ENCODE measurements at regions not wholly inside any gene's neighbourhood (a gene's known extent, or its start where the extent isn't known, plus 50 kb on each side); places are given as distances from the start of the nearest gene placed in this dataset.

- no peak for DNase-seq (ENCODE audit: low read depth)
These were observed 347.8 kb downstream of the MN1 start for GRCh38 chr22:27453725-27454124.

DNA sequence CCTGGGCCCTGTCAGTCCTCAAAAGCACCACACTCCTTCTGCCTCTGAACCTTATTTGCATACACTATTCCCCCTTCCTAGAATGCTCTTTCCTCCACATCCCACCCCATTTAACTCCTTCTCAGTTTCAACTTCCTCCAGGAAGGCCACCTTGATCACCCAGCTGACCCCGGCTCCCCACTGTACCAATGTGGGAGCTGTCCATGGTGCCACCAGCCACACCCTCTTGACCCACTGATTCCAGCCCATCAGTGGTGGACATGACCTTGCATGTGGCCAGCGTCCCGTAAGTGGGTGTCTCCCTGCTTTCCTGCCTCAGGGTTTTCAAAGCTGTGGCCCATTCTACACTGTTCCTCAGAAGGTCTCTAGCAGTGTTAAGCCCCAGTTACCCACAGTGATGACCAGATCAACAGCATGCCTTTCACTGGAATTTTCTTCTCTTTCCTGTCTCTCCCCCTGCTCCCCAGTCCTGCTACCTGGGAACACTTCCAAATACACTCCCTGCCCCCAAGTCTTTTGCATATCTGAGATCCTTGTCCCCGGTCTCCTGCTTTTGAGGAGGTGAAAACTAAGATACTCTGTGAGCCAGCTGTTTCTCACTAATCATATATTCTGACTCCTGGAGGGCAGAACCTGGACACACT lies 346.6 kb downstream of the MN1 start:
- DNase-seq (ENCODE audit: low read depth): no peak

- DNase-seq (ENCODE audit: low read depth): no peak
These were observed 346.0 kb downstream of the MN1 start for GRCh38 chr22:27455526-27455925.

DNA sequence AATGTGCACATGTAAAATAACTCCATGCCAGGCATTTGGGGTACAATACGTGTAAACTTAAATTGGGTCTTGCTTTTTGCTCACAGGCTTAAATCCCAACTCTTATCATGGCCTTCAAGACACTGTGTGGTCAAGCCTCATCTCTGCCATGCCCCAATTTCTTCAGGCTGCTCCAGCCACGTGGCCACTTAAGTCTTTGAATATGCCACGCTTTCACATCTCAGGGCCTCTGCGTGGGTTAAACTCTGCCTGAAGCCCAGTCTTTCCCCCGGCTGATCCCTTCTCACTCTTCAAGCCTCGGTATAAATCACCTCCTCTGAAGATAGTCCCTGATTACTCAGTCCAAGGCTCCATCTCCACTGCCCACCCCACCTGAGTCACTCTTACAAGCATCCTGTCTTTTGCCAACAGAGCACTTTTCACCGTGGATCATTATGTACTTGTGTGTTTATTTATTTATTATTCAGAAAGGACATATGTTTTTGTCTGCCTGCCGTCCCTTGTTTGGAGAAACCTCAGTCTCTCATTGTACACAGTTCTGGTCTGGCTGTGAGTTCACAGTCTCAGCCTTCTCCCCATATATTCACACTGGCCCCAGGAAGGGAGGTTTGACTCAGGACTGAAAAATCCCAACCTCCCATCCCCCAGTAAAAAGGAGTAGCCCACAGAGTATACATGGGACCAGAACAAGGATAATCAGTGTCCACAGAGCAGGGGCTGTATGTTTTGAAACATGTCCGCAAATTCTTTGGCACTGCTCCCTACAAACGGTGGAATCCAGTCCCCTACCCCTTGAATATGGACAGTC lies 344.7 kb downstream of the MN1 start:
- DNase-seq (ENCODE audit: low read depth): no peak

DNA sequence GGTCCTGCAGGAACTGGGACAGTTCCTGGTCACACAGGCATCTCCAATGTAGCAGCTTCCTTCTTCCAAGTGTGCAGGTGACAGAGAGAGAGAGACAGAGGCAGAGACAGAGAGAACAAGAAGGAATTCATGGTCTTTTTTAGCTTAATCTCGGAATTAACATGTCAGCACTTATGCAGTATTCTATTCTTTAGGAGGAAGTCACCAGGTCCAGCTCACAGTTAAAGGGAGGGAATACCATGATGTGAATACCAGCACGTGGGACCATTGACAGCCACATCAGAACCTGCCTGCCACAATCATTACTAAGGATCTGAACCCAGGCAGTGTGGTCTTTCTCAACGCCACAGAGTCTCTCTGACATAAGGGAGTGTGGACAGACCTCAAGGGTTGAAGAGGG lies 341.6 kb downstream of the MN1 start:
- no peak for DNase-seq (ENCODE audit: low read depth)

- no peak for DNase-seq (ENCODE audit: low read depth)
These were observed 340.8 kb downstream of the MN1 start for GRCh38 chr22:27460591-27461347.

- DNase-seq (ENCODE audit: low read depth): no peak
These were observed 340.1 kb downstream of the MN1 start for GRCh38 chr22:27461470-27461869.

- DNase-seq (ENCODE audit: low read depth): no peak
These were observed 339.4 kb downstream of the MN1 start for GRCh38 chr22:27462190-27462589.

GRCh38 chr22:27463121-27463660 lies 338.4 kb downstream of the MN1 start:
- no peak for DNase-seq (ENCODE audit: low read depth)

DNA sequence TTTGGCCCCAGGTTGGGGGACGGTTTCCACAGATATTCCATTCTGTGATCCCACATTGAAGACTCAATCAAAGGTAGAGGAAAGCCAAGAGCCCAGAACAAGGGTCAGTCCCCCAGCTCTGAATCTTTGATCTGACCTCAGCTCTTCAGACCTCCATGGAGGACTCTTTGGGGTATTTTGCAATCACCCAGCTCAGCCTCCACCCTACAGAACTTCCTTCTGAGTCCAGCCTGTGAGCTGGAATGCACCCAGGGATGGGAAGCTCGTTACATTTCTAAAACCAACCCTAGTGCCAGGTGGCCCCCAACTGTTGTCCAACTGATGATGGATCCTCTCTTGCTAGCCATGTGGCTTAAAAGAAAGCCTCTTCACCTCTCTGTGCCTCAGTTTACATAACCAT lies 335.3 kb downstream of the MN1 start:
- no peak for DNase-seq (ENCODE audit: low read depth)

- DNase-seq (ENCODE audit: low read depth): no peak
These were observed 334.6 kb downstream of the MN1 start for GRCh38 chr22:27466778-27467438.

- no peak for DNase-seq (ENCODE audit: low read depth)
These were observed 333.8 kb downstream of the MN1 start for GRCh38 chr22:27467711-27468110.

- DNase-seq (ENCODE audit: low read depth): no peak
These were observed 332.8 kb downstream of the MN1 start for GRCh38 chr22:27468712-27469111.

DNA sequence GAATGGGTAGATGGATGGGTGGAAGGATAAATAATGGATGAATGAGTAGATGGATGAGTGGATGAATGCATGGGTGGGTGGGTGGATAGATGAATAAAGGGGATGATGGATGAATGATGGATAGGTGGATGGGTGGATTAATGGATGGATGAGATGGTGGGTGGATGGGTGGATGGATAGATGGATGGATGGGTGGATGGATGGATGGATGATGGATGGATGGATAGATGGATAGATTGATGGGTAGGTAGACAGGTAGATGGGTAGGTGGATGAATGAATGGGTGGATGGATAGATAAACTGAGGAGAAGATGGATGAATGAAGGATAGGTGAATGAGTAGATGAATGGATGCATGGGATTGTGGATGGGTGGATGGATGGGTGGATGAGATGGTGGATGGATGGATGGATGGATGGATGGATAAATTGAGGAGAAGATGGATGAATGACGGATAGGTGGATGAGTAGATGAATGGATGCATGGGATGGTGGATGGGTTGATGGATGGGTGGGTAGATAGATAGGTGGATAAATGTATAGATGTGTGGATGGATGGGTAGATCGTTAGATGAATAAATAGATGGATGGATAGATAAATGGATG lies 331.3 kb downstream of the MN1 start:
- DNase-seq (ENCODE audit: low read depth): no peak

DNA sequence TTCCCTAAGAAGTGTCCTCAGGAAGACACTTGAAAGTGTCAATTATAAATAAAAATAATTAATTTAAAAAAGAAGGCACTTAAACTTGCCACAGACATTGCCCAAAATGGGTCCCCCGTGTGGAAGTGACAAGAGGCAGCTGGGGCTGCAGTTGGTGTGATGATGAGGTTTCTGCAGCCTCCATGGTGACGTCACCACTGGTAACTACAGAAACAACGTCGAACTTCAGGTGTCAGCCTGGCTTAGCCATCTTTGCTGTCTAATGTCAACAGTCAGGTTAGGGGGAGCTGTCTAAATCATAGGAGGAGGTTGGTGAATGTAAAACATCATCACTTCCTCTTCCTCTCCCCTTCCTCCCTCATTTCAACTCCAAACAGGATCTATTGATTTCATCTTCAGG lies 328.6 kb downstream of the MN1 start:
- no peak for DNase-seq (ENCODE audit: low read depth)

DNA sequence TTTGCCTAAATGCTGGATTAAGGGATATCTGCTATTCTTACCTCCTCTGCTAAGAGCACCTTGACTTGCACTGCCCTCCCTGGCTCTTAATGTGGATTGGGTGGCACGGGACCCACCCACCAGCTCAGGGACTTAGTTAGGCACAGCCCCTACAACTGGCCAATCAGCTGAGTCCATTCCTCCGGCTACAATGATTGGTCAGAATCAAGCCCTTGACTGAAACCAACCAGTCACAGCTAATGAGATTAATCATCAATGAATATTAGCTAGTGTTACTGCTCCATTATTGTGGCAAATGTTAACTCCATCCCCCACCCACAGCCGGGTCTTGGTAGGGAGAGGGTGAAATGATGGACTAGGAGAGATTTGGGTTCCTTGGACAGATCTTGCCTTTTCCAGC lies 328.0 kb downstream of the MN1 start:
- DNase-seq (ENCODE audit: low read depth): no peak

DNA sequence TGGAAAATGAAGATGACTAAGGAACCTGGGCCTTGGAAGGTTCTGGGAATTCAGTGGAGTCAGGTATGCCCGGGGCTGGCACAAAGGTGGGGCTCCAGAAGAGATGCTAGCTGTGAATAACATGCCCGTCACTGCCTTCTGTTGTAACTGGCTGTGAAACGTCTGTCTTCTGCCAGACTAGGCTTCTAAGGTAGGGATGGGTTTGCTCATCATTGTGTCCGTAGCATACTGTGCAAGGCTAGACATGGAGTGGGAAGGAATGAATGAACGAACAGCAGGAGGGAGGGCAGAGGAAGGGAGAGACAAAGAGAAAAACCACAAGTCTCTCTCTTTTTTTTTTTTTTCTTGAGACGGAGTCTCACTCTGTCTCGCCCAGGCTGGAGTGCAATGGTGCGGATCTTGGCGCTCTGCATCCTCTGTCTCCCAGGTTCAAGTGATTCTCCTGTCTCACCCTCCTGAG lies 327.4 kb downstream of the MN1 start:
- no peak for DNase-seq (ENCODE audit: low read depth)

- no peak for DNase-seq (ENCODE audit: low read depth)
These were observed 326.6 kb downstream of the MN1 start for GRCh38 chr22:27474711-27475547.

- DNase-seq (ENCODE audit: low read depth): no peak
These were observed 326.0 kb downstream of the MN1 start for GRCh38 chr22:27475548-27475897.

DNA sequence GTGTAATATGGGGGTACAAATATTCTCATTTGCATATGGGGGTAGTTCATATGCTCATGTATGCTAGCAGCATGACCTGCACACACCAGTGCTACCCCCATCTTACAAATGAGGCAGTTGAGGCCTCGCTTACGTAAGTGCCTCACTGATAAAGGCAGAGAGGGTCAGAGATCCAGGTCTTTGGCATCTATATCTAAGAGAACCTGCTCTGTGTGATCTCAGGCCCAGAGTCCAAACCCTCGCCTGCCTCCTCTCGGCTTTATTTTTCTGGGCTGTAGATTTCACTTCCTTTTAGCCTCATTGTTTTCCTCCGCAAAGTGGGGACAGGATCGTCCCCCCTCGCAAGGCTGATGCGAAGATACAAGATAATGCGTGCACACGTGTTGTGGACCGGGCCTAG lies 325.2 kb downstream of the MN1 start:
- no peak for DNase-seq (ENCODE audit: low read depth)

GRCh38 chr22:27476729-27477128 lies 324.8 kb downstream of the MN1 start:
- no peak for DNase-seq (ENCODE audit: low read depth)

All from activated gamma-delta T cell treated with anti-CD3 and anti-CD28 coated beads, Interleukin-2, amount 50 U/mL, for 16 hours (primary cell).